ENCODE measurements at regions not wholly inside any gene's neighbourhood (a gene's known extent, or its start where the extent isn't known, plus 50 kb on each side); places are given as distances from the start of the nearest gene placed in this dataset.

- TF ChIP-seq CTCF (IDR thresholded peaks at IDR 0.05) (no peak), POLR2A (IDR thresholded peaks at IDR 0.05) (no peak)
- no peak for DNase-seq
- Histone ChIP-seq H3K36me3 (replicated peaks in 1 of 2; ENCODE audit: insufficient read depth in 1 of 2, low read depth in 2 of 2) (no peaks in the 10 kb centered on the region), H3K4me1 (no peaks in the 10 kb centered on the region), H3K27me3 (no peaks in the 10 kb centered on the region), H3K9me3 (no peaks in the 10 kb centered on the region), H3K27ac (no peak overlapping the region), H3K4me3 (no peak overlapping the region)
- intact Hi-C loops (cut with DNase I): no loop called here
- ATAC-seq: no peak
- WGBS, 2 donors: 43 to 68% methylated on average over 1 of the region's 1 CpG
These were observed 1192.8 kb upstream of the CADM2 start for GRCh38 chr3:83765956-83766355.

GRCh38 chr3:83769791-83770663 lies 1188.8 kb upstream of the CADM2 start:
- H3K4me3 ChIP-seq: no peak overlapping the region
- no peak for DNase-seq
- 84 to 89% methylated on average over 12 to 16 of the region's 17 CpGs for WGBS, 2 donors
- no peak for TF ChIP-seq POLR2A (IDR thresholded peaks at IDR 0.05)
- no peak for TF ChIP-seq CTCF (IDR thresholded peaks at IDR 0.05)
- H3K4me1 ChIP-seq: no peaks in the 10 kb centered on the region
- no peaks in the 10 kb centered on the region for H3K27me3 ChIP-seq
- intact Hi-C loops (cut with DNase I): no loop called here
- H3K36me3 ChIP-seq (replicated peaks in 1 of 2; ENCODE audit: insufficient read depth in 1 of 2, low read depth in 2 of 2): no peaks in the 10 kb centered on the region
- H3K27ac ChIP-seq: no peak overlapping the region
- H3K9me3 ChIP-seq: no peaks in the 10 kb centered on the region
- no peak for ATAC-seq

- TF ChIP-seq POLR2A (IDR thresholded peaks at IDR 0.05) (no peak), CTCF (IDR thresholded peaks at IDR 0.05) (no peak)
- Histone ChIP-seq H3K27ac (no peak overlapping the region), H3K36me3 (replicated peaks in 1 of 2; ENCODE audit: insufficient read depth in 1 of 2, low read depth in 2 of 2) (no peaks in the 10 kb centered on the region), H3K4me3 (no peak overlapping the region), H3K9me3 (no peaks in the 10 kb centered on the region), H3K4me1 (no peaks in the 10 kb centered on the region), H3K27me3 (no peaks in the 10 kb centered on the region)
- 84 to 86% methylated on average over 7 of the region's 7 CpGs for WGBS, 2 donors
- no peak for DNase-seq
- no peak for ATAC-seq
- intact Hi-C loops (cut with DNase I): no loop called here
These were observed 1188.0 kb upstream of the CADM2 start for GRCh38 chr3:83770664-83771402.

- ATAC-seq (no peak), DNase-seq (no peak)
- no peak overlapping the region for H3K4me3 ChIP-seq
- no peaks in the 10 kb centered on the region for H3K36me3 ChIP-seq (replicated peaks in 1 of 2; ENCODE audit: insufficient read depth in 1 of 2, low read depth in 2 of 2)
- intact Hi-C loops (cut with DNase I): no loop called here
- 67 to 73% methylated on average over 2 of the region's 2 CpGs for WGBS, 2 donors
- no peaks in the 10 kb centered on the region for H3K9me3 ChIP-seq
- H3K27me3 ChIP-seq: no peaks in the 10 kb centered on the region
- no peak overlapping the region for H3K27ac ChIP-seq
- no peaks in the 10 kb centered on the region for H3K4me1 ChIP-seq
- TF ChIP-seq CTCF (IDR thresholded peaks at IDR 0.05): no peak
- no peak for TF ChIP-seq POLR2A (IDR thresholded peaks at IDR 0.05)
These were observed 1156.0 kb upstream of the CADM2 start for GRCh38 chr3:83802801-83803200.

Measured in body of pancreas (tissue), 4 donors.